Keratinocyte (primary cell): ENCODE measurements at regions not wholly inside any gene's neighbourhood (a gene's known extent, or its start where the extent isn't known, plus 50 kb on each side); places are given as distances from the start of the nearest gene placed in this dataset.
"Not testable (repeated sequence)": the region's sequence is repeated elsewhere in the genome, so short reads cannot be mapped to it uniquely, and the experiment has no call there.

Experiments used
- DNase-seq: peaks from one replicate; pipeline ENCODE4 v3.0.0-alpha.2; 2011; ENCODE audit warnings: low read depth, missing footprints, low spot score
- FAIRE-seq: peaks from 2 replicates; lab custom pipeline; 2011; peaks lifted over from hg19 to GRCh38; lab: Jason Lieb, UNC
- H2AFZ ChIP-seq: 2 replicates; pipeline ENCODE4 v1.6.0; 2012; ENCODE audit warnings: low read length, control low read depth, inconsistent platforms; ENCODE audit not compliant: control insufficient read depth
- H3K27ac ChIP-seq: 2 replicates; pipeline ENCODE4 v1.5.1; 2011; ENCODE audit warnings: low read length; ENCODE audit not compliant: control insufficient read depth, insufficient read depth
- H3K27me3 ChIP-seq: 3 replicates; pipeline ENCODE4 v1.6.0; 2011; ENCODE audit warnings: low read length; ENCODE audit not compliant: control insufficient read depth, insufficient read depth; ENCODE audit errors: extremely low read depth
- H3K36me3 ChIP-seq, 2 experiments: 2 replicates in 1 of 2; 3 replicates in 1 of 2; pipeline ENCODE4 v1.5.1; 2011; ENCODE audit warnings: low read length in 2 of 2, mild to moderate bottlenecking in 1 of 2; ENCODE audit not compliant: control insufficient read depth in 2 of 2, insufficient read depth in 2 of 2; ENCODE audit errors: extremely low read depth in 1 of 2
- H3K4me1 ChIP-seq: 3 replicates; pipeline ENCODE4 v1.5.1; 2011; ENCODE audit warnings: low read length; ENCODE audit not compliant: control insufficient read depth, insufficient read depth; ENCODE audit errors: extremely low read depth
- H3K4me2 ChIP-seq: 3 replicates; pipeline ENCODE4 v1.6.0; 2011; ENCODE audit warnings: low read depth, low read length; ENCODE audit not compliant: control insufficient read depth, insufficient read depth; ENCODE audit errors: extremely low read depth
- H3K4me3 ChIP-seq, 3 experiments: fragments of 200-600 bp in 1 of 3; sonication (generic) in 1 of 3; 2 replicates in 2 of 3; 3 replicates in 1 of 3; pipeline ENCODE4 v1.5.1; 2011 to 2016; ENCODE audit warnings: low read length in 3 of 3, mild to moderate bottlenecking in 3 of 3, control low read depth in 2 of 3, inconsistent platforms in 1 of 3, low read depth in 1 of 3, mixed read lengths in 1 of 3, mixed run types in 1 of 3, moderate library complexity in 1 of 3; ENCODE audit not compliant: control insufficient read depth in 2 of 3, insufficient read depth in 2 of 3; ENCODE audit errors: extremely low read depth in 1 of 3
- H3K79me2 ChIP-seq: 2 replicates; pipeline ENCODE4 v1.6.0; 2012; ENCODE audit warnings: low read length; ENCODE audit not compliant: control insufficient read depth, insufficient read depth
- H3K9ac ChIP-seq: 3 replicates; pipeline ENCODE4 v1.6.0; 2011; ENCODE audit warnings: low read length; ENCODE audit not compliant: control insufficient read depth, insufficient read depth; ENCODE audit errors: extremely low read depth
- H3K9me1 ChIP-seq: 3 replicates; pipeline ENCODE4 v1.6.0; 2011; ENCODE audit warnings: low read length; ENCODE audit not compliant: control insufficient read depth, insufficient read depth; ENCODE audit errors: extremely low read depth
- H3K9me3 ChIP-seq: 2 replicates; pipeline ENCODE4 v1.5.1; 2012; ENCODE audit warnings: low read depth, low read length; ENCODE audit not compliant: control insufficient read depth
- H4K20me1 ChIP-seq: 3 replicates; pipeline ENCODE4 v1.6.0; 2011; ENCODE audit warnings: low read length; ENCODE audit not compliant: control insufficient read depth, insufficient read depth; ENCODE audit errors: extremely low read depth
- EZH2 ChIP-seq: IDR thresholded peaks from one replicate; pipeline ENCODE4 v1.6.1; 2012; ENCODE audit warnings: inconsistent platforms, mild to moderate bottlenecking, low read length, moderate library complexity
- dilution Hi-C: fragments of 300-500 bp; cut with MboI; formaldehyde crosslinking; loops from one replicate; pipeline ENCODE4 v1.7.0; 2020; ENCODE audit warnings: low sequenced_read_pairs; ENCODE audit not compliant: extremely low pct_ligation_motif_present
- TF ChIP-seq, protein P1 (sequence below), 3 experiments: IDR thresholded peaks in 1 of 3; conservative IDR thresholded peaks in 1 of 3; optimal IDR thresholded peaks in 1 of 3; 2 replicates in 2 of 3; 3 replicates in 1 of 3; pipeline versions ENCODE3 to v1.5.1; 2011; ENCODE audit warnings: low read length in 3 of 3, mild to moderate bottlenecking in 3 of 3, moderate library complexity in 2 of 3, control low read depth in 1 of 3, inconsistent platforms in 1 of 3; ENCODE audit not compliant: insufficient read depth in 2 of 3; ENCODE audit errors: extremely low read depth in 1 of 3

DNA sequence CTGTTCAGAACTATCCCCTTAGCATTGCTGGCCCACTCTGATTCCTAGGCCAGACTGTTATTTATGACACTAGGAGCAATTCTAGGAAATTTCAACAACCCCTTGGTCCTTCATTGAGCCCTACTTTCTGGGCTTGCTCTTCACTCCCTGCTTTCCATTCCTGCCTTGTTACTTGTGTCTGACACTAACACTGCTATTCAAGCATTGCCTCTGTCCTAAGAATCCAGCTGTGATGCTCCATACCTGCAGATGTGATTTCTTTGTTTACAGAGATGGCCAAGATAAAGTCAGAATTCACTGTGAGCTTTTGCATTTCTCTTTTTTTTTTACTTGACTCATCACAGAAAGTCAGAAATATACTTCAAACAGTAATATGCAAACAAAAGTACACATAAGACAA, 377.2 kb upstream of the GOT2 start:
- FAIRE-seq (no peak), DNase-seq (no peak)
- Histone ChIP-seq H3K9me1 (no peaks in the 10 kb centered on the region), H3K4me2 (no peak overlapping the region), H4K20me1 (no peaks in the 10 kb centered on the region), H3K79me2 (no peaks in the 10 kb centered on the region), H3K9ac (no peak overlapping the region), H3K36me3 (no peaks in the 10 kb centered on the region), H3K27me3 (no peaks in the 10 kb centered on the region), H3K4me3 (no peak overlapping the region), H3K9me3 (no peaks in the 10 kb centered on the region), H3K27ac (no peak overlapping the region), H2AFZ (no peak overlapping the region), H3K4me1 (no peaks in the 10 kb centered on the region)
- dilution Hi-C loops = no loop called here
- TF ChIP-seq EZH2 = no peak
- TF ChIP-seq, protein P1, sequence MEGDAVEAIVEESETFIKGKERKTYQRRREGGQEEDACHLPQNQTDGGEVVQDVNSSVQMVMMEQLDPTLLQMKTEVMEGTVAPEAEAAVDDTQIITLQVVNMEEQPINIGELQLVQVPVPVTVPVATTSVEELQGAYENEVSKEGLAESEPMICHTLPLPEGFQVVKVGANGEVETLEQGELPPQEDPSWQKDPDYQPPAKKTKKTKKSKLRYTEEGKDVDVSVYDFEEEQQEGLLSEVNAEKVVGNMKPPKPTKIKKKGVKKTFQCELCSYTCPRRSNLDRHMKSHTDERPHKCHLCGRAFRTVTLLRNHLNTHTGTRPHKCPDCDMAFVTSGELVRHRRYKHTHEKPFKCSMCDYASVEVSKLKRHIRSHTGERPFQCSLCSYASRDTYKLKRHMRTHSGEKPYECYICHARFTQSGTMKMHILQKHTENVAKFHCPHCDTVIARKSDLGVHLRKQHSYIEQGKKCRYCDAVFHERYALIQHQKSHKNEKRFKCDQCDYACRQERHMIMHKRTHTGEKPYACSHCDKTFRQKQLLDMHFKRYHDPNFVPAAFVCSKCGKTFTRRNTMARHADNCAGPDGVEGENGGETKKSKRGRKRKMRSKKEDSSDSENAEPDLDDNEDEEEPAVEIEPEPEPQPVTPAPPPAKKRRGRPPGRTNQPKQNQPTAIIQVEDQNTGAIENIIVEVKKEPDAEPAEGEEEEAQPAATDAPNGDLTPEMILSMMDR (optimal IDR thresholded peaks at IDR 0.05 in 1 of 3, IDR thresholded peaks at IDR 0.05 in 1 of 3, conservative IDR thresholded peaks at IDR 0.05 in 1 of 3; ENCODE audit: extremely low read depth in 1 of 3, insufficient read depth in 2 of 3, low read length in 3 of 3) = no peak

DNA sequence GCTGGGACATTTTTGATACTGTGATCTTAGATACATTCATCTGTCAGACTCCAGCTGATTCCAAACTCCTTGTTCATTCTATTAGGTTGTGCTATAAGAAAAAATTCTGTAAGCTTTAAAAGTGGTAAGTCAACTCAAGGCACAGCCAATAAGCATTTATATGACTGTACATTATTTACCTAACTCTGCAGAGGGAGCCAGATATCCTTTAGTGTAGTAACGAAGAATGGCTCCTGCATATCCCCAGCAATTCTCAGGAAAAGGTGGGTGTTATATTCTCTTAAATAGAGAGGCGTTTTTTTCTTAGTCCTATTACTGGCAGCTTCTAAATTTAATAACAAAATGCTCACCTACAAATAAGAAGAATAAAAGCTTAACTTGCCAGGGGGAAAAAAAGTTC, 374.3 kb upstream of the GOT2 start:
- H3K9me3 ChIP-seq = no peaks in the 10 kb centered on the region
- H2AFZ ChIP-seq = no peak overlapping the region
- DNase-seq = no peak
- H3K4me1 ChIP-seq = no peaks in the 10 kb centered on the region
- no peak overlapping the region for H3K9ac ChIP-seq
- no peaks in the 10 kb centered on the region for H3K9me1 ChIP-seq
- dilution Hi-C loops = no loop called here
- H3K4me3 ChIP-seq = no peak overlapping the region
- H3K4me2 ChIP-seq = no peak overlapping the region
- H4K20me1 ChIP-seq = no peaks in the 10 kb centered on the region
- no peaks in the 10 kb centered on the region for H3K79me2 ChIP-seq
- FAIRE-seq = no peak
- H3K36me3 ChIP-seq = no peaks in the 10 kb centered on the region
- no peaks in the 10 kb centered on the region for H3K27me3 ChIP-seq
- no peak for TF ChIP-seq EZH2
- TF ChIP-seq, protein P1 (optimal IDR thresholded peaks at IDR 0.05 in 1 of 3, IDR thresholded peaks at IDR 0.05 in 1 of 3, conservative IDR thresholded peaks at IDR 0.05 in 1 of 3; ENCODE audit: extremely low read depth in 1 of 3, insufficient read depth in 2 of 3, low read length in 3 of 3) = no peak
- no peak overlapping the region for H3K27ac ChIP-seq

DNA sequence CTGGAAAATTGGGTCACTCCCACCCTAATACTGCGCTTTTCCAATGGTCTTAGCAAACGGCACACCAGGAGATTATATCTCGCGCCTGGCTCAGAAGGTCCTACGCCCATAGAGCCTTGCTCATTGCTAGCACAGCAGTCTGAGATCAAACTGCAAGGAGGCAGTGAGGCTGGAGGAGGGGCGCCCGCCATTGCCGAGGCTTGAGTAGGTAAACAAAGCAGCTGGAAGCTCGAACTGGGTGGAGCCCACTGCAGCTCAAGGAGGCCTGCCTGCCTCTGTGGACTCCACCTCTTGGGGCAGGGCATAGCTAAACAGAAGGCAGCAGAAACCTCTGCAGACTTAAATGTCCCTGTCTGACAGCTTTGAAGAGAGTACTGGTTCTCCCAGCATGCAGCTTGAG, 362.6 kb upstream of the GOT2 start:
- H3K4me2 ChIP-seq, H3K27me3 ChIP-seq, FAIRE-seq, H3K36me3 ChIP-seq, dilution Hi-C loops, H3K79me2 ChIP-seq, H4K20me1 ChIP-seq, H3K4me1 ChIP-seq, H3K9ac ChIP-seq, H3K9me1 ChIP-seq, H2AFZ ChIP-seq, DNase-seq, H3K4me3 ChIP-seq, H3K9me3 ChIP-seq, H3K27ac ChIP-seq: not testable (repeated sequence)
